SK-N-MC (cell line): ENCODE measurements at regions not wholly inside any gene's neighbourhood (a gene's known extent, or its start where the extent isn't known, plus 50 kb on each side); places are given as distances from the start of the nearest gene placed in this dataset.

Experiments
- DNase-seq: peaks from one replicate; pipeline ENCODE4 v3.0.0-alpha.2; 2011; ENCODE audit warnings: low read depth, low spot score
- H3K27ac ChIP-seq: fragments of 200-600 bp; sonication (generic); 2 replicates; pipeline ENCODE4 v1.5.1; 2016; ENCODE audit warnings: mixed run types
- H3K36me3 ChIP-seq: fragments of 200-600 bp; sonication (generic); 2 replicates; pipeline ENCODE4 v1.6.1; 2017; ENCODE audit warnings: antibody characterized with exemption, low read length, mixed read lengths; ENCODE audit not compliant: insufficient read depth
- H3K4me3 ChIP-seq: fragments of 200-600 bp; sonication (generic); 2 replicates; pipeline ENCODE4 v1.5.1; 2016
- H3K9ac ChIP-seq: fragments of 200-600 bp; sonication (generic); 2 replicates; pipeline ENCODE4 v1.8.0; 2017; ENCODE audit warnings: mixed run types, mixed read lengths; ENCODE audit not compliant: insufficient read length
- H3K9me3 ChIP-seq: fragments of 200-600 bp; sonication (generic); 2 replicates; pipeline ENCODE4 v1.6.1; 2017; ENCODE audit warnings: low read depth, mild to moderate bottlenecking, antibody characterized with exemption, low read length, moderate library complexity, mixed read lengths
- EZH2 ChIP-seq: fragments of 200-600 bp; sonication (generic); IDR thresholded peaks from one replicate; pipeline ENCODE4 v1.6.1; 2017; ENCODE audit warnings: antibody characterized with exemption
- FOXP2 ChIP-seq: optimal IDR thresholded peaks from 2 replicates; pipeline ENCODE3; 2011; ENCODE audit warnings: mild to moderate bottlenecking, moderate library complexity; ENCODE audit not compliant: insufficient read depth; ENCODE audit errors: extremely low read length, control extremely low read depth
- POLR2AphosphoS5 ChIP-seq: IDR thresholded peaks from 2 replicates; pipeline ENCODE4 v1.6.1; 2012; ENCODE audit warnings: mild to moderate bottlenecking, low read depth, low read length, borderline replicate concordance

GRCh38 chr9:2243666-2244555, 228.8 kb downstream of the SMARCA2 start:
- no peak for DNase-seq
- no peak overlapping the region for H3K9ac ChIP-seq
- H3K27ac ChIP-seq, result no peak overlapping the region
- TF ChIP-seq FOXP2 (no peak), EZH2 (no peak), POLR2AphosphoS5 (no peak)
- H3K4me3 ChIP-seq, result no peak overlapping the region
- no peaks in the 10 kb centered on the region for H3K9me3 ChIP-seq
- no peaks in the 10 kb centered on the region for H3K36me3 ChIP-seq

GRCh38 chr9:2247340-2247739, 232.2 kb downstream of the SMARCA2 start:
- no peak overlapping the region for H3K9ac ChIP-seq
- no peak overlapping the region for H3K27ac ChIP-seq
- no peak for DNase-seq
- H3K36me3 ChIP-seq, result no peaks in the 10 kb centered on the region
- TF ChIP-seq FOXP2 (no peak), POLR2AphosphoS5 (no peak)
- no peak overlapping the region for H3K4me3 ChIP-seq
- no peaks in the 10 kb centered on the region for H3K9me3 ChIP-seq

- no peak for DNase-seq
- Histone ChIP-seq H3K9ac (no peak overlapping the region), H3K9me3 (no peaks in the 10 kb centered on the region), H3K27ac (no peak overlapping the region), H3K4me3 (no peak overlapping the region), H3K36me3 (no peaks in the 10 kb centered on the region)
- TF ChIP-seq POLR2AphosphoS5 (no peak), FOXP2 (no peak), EZH2 (no peak)
Measured at GRCh38 chr9:2248768-2249265, 233.7 kb downstream of the SMARCA2 start.

GRCh38 chr9:2253636-2254580, 238.8 kb downstream of the SMARCA2 start:
- Histone ChIP-seq H3K27ac (no peak overlapping the region), H3K9ac (no peak overlapping the region), H3K36me3 (no peaks in the 10 kb centered on the region), H3K4me3 (no peak overlapping the region), H3K9me3 (no peaks in the 10 kb centered on the region)
- DNase-seq, result no peak
- TF ChIP-seq EZH2 (no peak), FOXP2 (no peak), POLR2AphosphoS5 (no peak)

- no peak overlapping the region for H3K4me3 ChIP-seq
- no peaks in the 10 kb centered on the region for H3K9me3 ChIP-seq
- no peak overlapping the region for H3K9ac ChIP-seq
- H3K27ac ChIP-seq, result no peak overlapping the region
- no peaks in the 10 kb centered on the region for H3K36me3 ChIP-seq
- no peak for TF ChIP-seq FOXP2
- no peak for TF ChIP-seq POLR2AphosphoS5
- TF ChIP-seq EZH2, result no peak
- DNase-seq, result no peak
Measured at GRCh38 chr9:2255128-2255527, 240.0 kb downstream of the SMARCA2 start.

GRCh38 chr9:2257248-2257929, 242.2 kb downstream of the SMARCA2 start:
- no peak overlapping the region for H3K4me3 ChIP-seq
- H3K36me3 ChIP-seq, result no peaks in the 10 kb centered on the region
- no peak for DNase-seq
- H3K27ac ChIP-seq, result no peak overlapping the region
- no peak overlapping the region for H3K9ac ChIP-seq
- TF ChIP-seq EZH2 (no peak), POLR2AphosphoS5 (no peak), FOXP2 (no peak)
- no peaks in the 10 kb centered on the region for H3K9me3 ChIP-seq

GRCh38 chr9:2260417-2261306, 245.5 kb downstream of the SMARCA2 start:
- H3K4me3 ChIP-seq, result no peak overlapping the region
- H3K36me3 ChIP-seq, result no peaks in the 10 kb centered on the region
- TF ChIP-seq FOXP2 (no peak), EZH2 (no peak), POLR2AphosphoS5 (no peak)
- no peak overlapping the region for H3K27ac ChIP-seq
- DNase-seq, result no peak
- no peaks in the 10 kb centered on the region for H3K9me3 ChIP-seq
- no peak overlapping the region for H3K9ac ChIP-seq
